ENCODE measurements at regions not wholly inside any gene's neighbourhood (a gene's known extent, or its start where the extent isn't known, plus 50 kb on each side); places are given as distances from the start of the nearest gene placed in this dataset.
A peak's percentile ranks its signal among the peaks of the same experiment; 100 is the strongest.
"Not testable (repeated sequence)": the region's sequence is repeated elsewhere in the genome, so short reads cannot be mapped to it uniquely, and the experiment has no call there.

- in situ Hi-C loops (cut with HindIII; ENCODE audit: low pct_unique_long_range_greater_than_20kb, low sequenced_read_pairs): no loop called here
- TF ChIP-seq JUND (IDR thresholded peaks at IDR 0.05; ENCODE audit: low read depth): no peak
- no peak for DNase-seq (ENCODE audit: low read depth in 1 of 2, low spot score in 1 of 2)
These were observed 104.1 kb upstream of the ITPRID2 start for GRCh38 chr2:181787310-181788048.

- TF ChIP-seq JUND (IDR thresholded peaks at IDR 0.05; ENCODE audit: low read depth): no peak
- DNase-seq (ENCODE audit: low read depth in 1 of 2, low spot score in 1 of 2): no peak
- in situ Hi-C loops (cut with HindIII; ENCODE audit: low pct_unique_long_range_greater_than_20kb, low sequenced_read_pairs): no loop called here
These were observed 102.5 kb upstream of the ITPRID2 start for GRCh38 chr2:181788897-181789555.

- in situ Hi-C loops (cut with HindIII; ENCODE audit: low pct_unique_long_range_greater_than_20kb, low sequenced_read_pairs): no loop called here
- no peak for TF ChIP-seq JUND (IDR thresholded peaks at IDR 0.05; ENCODE audit: low read depth)
- DNase-seq (ENCODE audit: low read depth in 1 of 2, low spot score in 1 of 2): no peak
These were observed 101.6 kb upstream of the ITPRID2 start for GRCh38 chr2:181789827-181790448.

GRCh38 chr2:181790716-181791649, 100.5 kb upstream of the ITPRID2 start:
- TF ChIP-seq JUND (IDR thresholded peaks at IDR 0.05; ENCODE audit: low read depth): no peak
- in situ Hi-C loops (cut with HindIII; ENCODE audit: low pct_unique_long_range_greater_than_20kb, low sequenced_read_pairs): no loop called here
- peak in 1 of 2 experiments; percentile 33 for DNase-seq (ENCODE audit: low read depth in 1 of 2, low spot score in 1 of 2)

- no peak for DNase-seq (ENCODE audit: low read depth in 1 of 2, low spot score in 1 of 2)
- in situ Hi-C loops (cut with HindIII; ENCODE audit: low pct_unique_long_range_greater_than_20kb, low sequenced_read_pairs): no loop called here
- TF ChIP-seq JUND (IDR thresholded peaks at IDR 0.05; ENCODE audit: low read depth): no peak
These were observed 98.6 kb upstream of the ITPRID2 start for GRCh38 chr2:181792906-181793305.

- no peak for TF ChIP-seq JUND (IDR thresholded peaks at IDR 0.05; ENCODE audit: low read depth)
- in situ Hi-C loops (cut with HindIII; ENCODE audit: low pct_unique_long_range_greater_than_20kb, low sequenced_read_pairs): no loop called here
- DNase-seq (ENCODE audit: low read depth in 1 of 2, low spot score in 1 of 2): no peak
These were observed 93.5 kb upstream of the ITPRID2 start for GRCh38 chr2:181798022-181798421.

- DNase-seq (ENCODE audit: low read depth in 1 of 2, low spot score in 1 of 2); in situ Hi-C loops (cut with HindIII; ENCODE audit: low pct_unique_long_range_greater_than_20kb, low sequenced_read_pairs): not testable (repeated sequence)
These were observed 89.2 kb upstream of the ITPRID2 start for GRCh38 chr2:181802300-181802699.

GRCh38 chr2:181803903-181804799, 87.4 kb upstream of the ITPRID2 start:
- in situ Hi-C loops (cut with HindIII; ENCODE audit: low pct_unique_long_range_greater_than_20kb, low sequenced_read_pairs); DNase-seq (ENCODE audit: low read depth in 1 of 2, low spot score in 1 of 2): not testable (repeated sequence)

GRCh38 chr2:181805228-181806038, 86.1 kb upstream of the ITPRID2 start:
- no peak for DNase-seq (ENCODE audit: low read depth in 1 of 2, low spot score in 1 of 2)
- in situ Hi-C loops (cut with HindIII; ENCODE audit: low pct_unique_long_range_greater_than_20kb, low sequenced_read_pairs): no loop called here
- no peak for TF ChIP-seq JUND (IDR thresholded peaks at IDR 0.05; ENCODE audit: low read depth)

- in situ Hi-C loops (cut with HindIII; ENCODE audit: low pct_unique_long_range_greater_than_20kb, low sequenced_read_pairs): no loop called here
- TF ChIP-seq JUND (IDR thresholded peaks at IDR 0.05; ENCODE audit: low read depth): no peak
- no peak for DNase-seq (ENCODE audit: low read depth in 1 of 2, low spot score in 1 of 2)
These were observed 85.5 kb upstream of the ITPRID2 start for GRCh38 chr2:181806039-181806392.

- DNase-seq (ENCODE audit: low read depth in 1 of 2, low spot score in 1 of 2): no peak
- TF ChIP-seq JUND (IDR thresholded peaks at IDR 0.05; ENCODE audit: low read depth): no peak
- in situ Hi-C loops (cut with HindIII; ENCODE audit: low pct_unique_long_range_greater_than_20kb, low sequenced_read_pairs): no loop called here
These were observed 84.0 kb upstream of the ITPRID2 start for GRCh38 chr2:181807526-181807925.

Measured in T47D (cell line).